HCT116 (cell line): ENCODE measurements at regions not wholly inside any gene's neighbourhood (a gene's known extent, or its start where the extent isn't known, plus 50 kb on each side); places are given as distances from the start of the nearest gene placed in this dataset.

ENCODE experiments used
- ATAC-seq: fragments of 200-7000 bp; cut with Tn5 transposase; 2 replicates; pipeline ENCODE4 v1.9.1; 2020; ENCODE audit warnings: mild to moderate bottlenecking, moderate library complexity
- BruUV-seq: library from RNA; stranded (reverse); fragments of 400-500 nt; replicated peaks from 2 replicates; lab custom pipeline; 2021; lab: Mats Ljungman, UMichigan
- CTCF ChIA-PET: fragments of 300-600 bp; sonication (Branson Sonifier 250); formaldehyde crosslinking; loops from one replicate; lab custom pipeline; 2021; ENCODE audit warnings: antibody characterized with exemption; lab: Charles Lee
- POLR2A ChIA-PET: fragments of 300-600, 350-600 bp; sonication (Branson Sonifier 250); formaldehyde crosslinking; loops from one replicate; lab custom pipeline; 2021; ENCODE audit warnings: antibody characterized with exemption; lab: Charles Lee
- RAD21 ChIA-PET, 2 experiments: fragments of 300-600 bp; sonication (Branson Sonifier 250); formaldehyde crosslinking; loops; one replicate each; lab custom pipeline; 2023; ENCODE audit warnings: low total read pairs in 2 of 2; ENCODE audit not compliant: uncharacterized antibody in 2 of 2, unreplicated experiment in 2 of 2, low non-redundant PET in 1 of 2; lab: Charles Lee
- DNase-seq: peaks from one replicate; pipeline ENCODE4 v3.0.0-alpha.2; 2010; ENCODE audit warnings: low read depth, low spot score
- H2AFZ ChIP-seq: fragments of 200-600 bp; shearing (Covaris generic), sonication (generic); 2 replicates; pipeline ENCODE4 v1.6.1; 2017; ENCODE audit warnings: low read depth, mixed run types, mixed read lengths, antibody characterized with exemption, low read length; ENCODE audit not compliant: poor library complexity, severe bottlenecking
- H3K27ac ChIP-seq: 2 replicates; pipeline ENCODE4 v1.5.1; 2012; ENCODE audit warnings: low read depth, low read length
- H3K27me3 ChIP-seq: fragments of 200-600 bp; sonication (generic); 2 replicates; pipeline ENCODE4 v1.6.1; 2016; ENCODE audit warnings: mixed run types, low read length, mixed read lengths; ENCODE audit not compliant: insufficient read depth
- H3K36me3 ChIP-seq, 2 experiments: fragments of 200-500 bp in 1 of 2; fragments of 200-600 bp in 1 of 2; sonication (Bioruptor generic) in 1 of 2; sonication (generic) in 1 of 2; 2 replicates each; pipeline versions ENCODE4 v1.5.1 to v1.6.1; 2014 to 2016; ENCODE audit warnings: low read length in 2 of 2, inconsistent platforms in 1 of 2, mixed read lengths in 1 of 2, mixed run types in 1 of 2; ENCODE audit not compliant: insufficient read depth in 2 of 2, control insufficient read depth in 1 of 2
- H3K4me1 ChIP-seq, 2 experiments: fragments of 200-600 bp in 1 of 2; sonication (generic) in 1 of 2; 2 replicates each; pipeline versions ENCODE4 v1.5.1 to v1.6.1; 2012 to 2017; ENCODE audit warnings: low read length in 2 of 2, inconsistent platforms in 1 of 2, mild to moderate bottlenecking in 1 of 2, mixed read lengths in 1 of 2, mixed run types in 1 of 2, moderate library complexity in 1 of 2; ENCODE audit not compliant: insufficient read depth in 2 of 2, control insufficient read depth in 1 of 2
- H3K4me2 ChIP-seq: fragments of 200-600 bp; sonication (generic); 2 replicates; pipeline ENCODE4 v1.6.1; 2017; ENCODE audit warnings: mixed run types, low read length, mixed read lengths
- H3K4me3 ChIP-seq, 2 experiments: fragments of 200-600 bp in 1 of 2; sonication (generic) in 1 of 2; replicated peaks in 1 of 2; 2 replicates each; pipeline ENCODE4 v1.5.1; 2011 to 2016; ENCODE audit warnings: low read length in 2 of 2, control low read depth in 1 of 2, low read depth in 1 of 2, mild to moderate bottlenecking in 1 of 2, mixed read lengths in 1 of 2, mixed run types in 1 of 2
- H3K79me2 ChIP-seq: fragments of 200-600 bp; sonication (generic); 2 replicates; pipeline ENCODE4 v1.6.1; 2017; ENCODE audit warnings: mild to moderate bottlenecking, mixed run types, low read length, moderate library complexity, mixed read lengths; ENCODE audit not compliant: insufficient read depth
- H3K9ac ChIP-seq: fragments of 200-600 bp; sonication (generic); 2 replicates; pipeline ENCODE4 v1.6.1; 2016; ENCODE audit warnings: low read length, mixed read lengths
- H3K9me2 ChIP-seq: fragments of 200-600 bp; sonication (generic), shearing (Covaris generic); 2 replicates; pipeline ENCODE4 v1.6.1; 2017; ENCODE audit warnings: mixed run types, mild to moderate bottlenecking, moderate library complexity; ENCODE audit not compliant: insufficient read depth
- H3K9me3 ChIP-seq, 2 experiments: fragments of 200-500 bp in 1 of 2; fragments of 200-600 bp in 1 of 2; sonication (Bioruptor generic) in 1 of 2; sonication (generic) in 1 of 2; 2 replicates each; pipeline ENCODE4 v1.6.1; 2014 to 2017; ENCODE audit warnings: low read length in 2 of 2, mixed read lengths in 2 of 2, inconsistent platforms in 1 of 2, low read depth in 1 of 2, mild to moderate bottlenecking in 1 of 2, mixed run types in 1 of 2, moderate library complexity in 1 of 2; ENCODE audit not compliant: control insufficient read depth in 1 of 2, insufficient read depth in 1 of 2
- H4K20me1 ChIP-seq: fragments of 200-600 bp; sonication (generic), shearing (Covaris generic); 2 replicates; pipeline ENCODE4 v1.6.1; 2017; ENCODE audit warnings: mixed run types, mild to moderate bottlenecking, moderate library complexity; ENCODE audit not compliant: insufficient read depth
- CBX3 ChIP-seq: IDR thresholded peaks from 2 replicates; pipeline ENCODE4 v1.6.1; 2012; ENCODE audit warnings: low read depth
- EGR1 ChIP-seq: IDR thresholded peaks from 2 replicates; pipeline ENCODE4 v1.6.1; 2012; ENCODE audit warnings: low read depth
- EZH2 ChIP-seq: fragments of 200-600 bp; sonication (generic); IDR thresholded peaks from 2 replicates; pipeline ENCODE4 v1.6.1; 2017; ENCODE audit warnings: antibody characterized with exemption, mixed run types
- FOSL1 ChIP-seq: IDR thresholded peaks from 2 replicates; pipeline ENCODE4 v1.6.1; 2012; ENCODE audit warnings: low read depth
- POLR2A ChIP-seq: IDR thresholded peaks from 2 replicates; pipeline ENCODE4 v1.7.0; 2011; ENCODE audit warnings: borderline replicate concordance; ENCODE audit not compliant: insufficient read depth, insufficient read length; ENCODE audit errors: extremely low read depth
- POLR2AphosphoS5 ChIP-seq: IDR thresholded peaks from 2 replicates; pipeline ENCODE4 v1.6.1; 2011; ENCODE audit warnings: mild to moderate bottlenecking, low read depth, low read length, moderate library complexity
- RAD21 ChIP-seq: IDR thresholded peaks from 2 replicates; pipeline ENCODE4 v1.6.1; 2012; ENCODE audit warnings: low read depth, mild to moderate bottlenecking
- SIN3A ChIP-seq: IDR thresholded peaks from 2 replicates; pipeline ENCODE4 v1.6.1; 2012; ENCODE audit warnings: low read depth
- SP1 ChIP-seq: IDR thresholded peaks from 2 replicates; pipeline ENCODE4 v1.6.1; 2012; ENCODE audit warnings: low read depth
- SRF ChIP-seq: IDR thresholded peaks from 2 replicates; pipeline ENCODE4 v1.6.1; 2012; ENCODE audit warnings: low read depth
- ZFX ChIP-seq: fragments of 450-650 bp; IDR thresholded peaks from 2 replicates; pipeline ENCODE4 v1.6.1; 2017
- intact Hi-C: fragments of 100-400 bp; cut with micrococcal nuclease; formaldehyde crosslinking; loops from 2 replicates; pipeline ENCODE4 v1.10.0; 2022
- TF ChIP-seq, protein P1 (sequence below): IDR thresholded peaks from 2 replicates; pipeline ENCODE4 v1.6.1; 2012
- TF ChIP-seq, protein P2 (sequence below): IDR thresholded peaks from 2 replicates; pipeline ENCODE4 v1.6.1; 2011; ENCODE audit warnings: mild to moderate bottlenecking, low read length, moderate library complexity; ENCODE audit not compliant: insufficient replicate concordance; ENCODE audit errors: extremely low read depth
- TF ChIP-seq, protein P3 (sequence below): IDR thresholded peaks from 2 replicates; pipeline ENCODE4 v1.6.1; 2012; ENCODE audit warnings: low read depth

DNA sequence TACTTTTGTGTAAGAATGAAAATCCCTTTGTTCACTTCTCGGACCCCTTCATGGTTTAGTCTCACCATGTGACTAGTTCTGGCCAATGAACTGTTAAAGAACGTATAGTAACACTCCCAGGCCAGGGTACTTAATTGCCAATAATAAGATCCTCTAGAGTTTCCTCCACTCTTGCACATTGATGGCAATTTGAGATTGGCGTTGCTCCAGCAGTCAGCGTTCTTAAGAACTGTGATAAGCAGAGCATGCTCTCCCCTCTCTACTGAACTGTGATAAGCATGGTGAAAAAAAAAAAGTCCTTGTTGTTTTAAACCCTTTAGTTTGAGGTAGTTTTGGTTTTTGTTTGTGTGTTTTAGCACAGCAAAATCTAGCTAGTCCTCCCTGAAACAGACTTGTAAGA is 854.5 kb downstream of the SLC6A15 start:
- ChIA-PET RAD21 (no interaction called here), CTCF (no interaction called here), POLR2A (no interaction called here)
- Histone ChIP-seq H3K4me2 (no peak overlapping the region), H4K20me1 (no peaks in the 10 kb centered on the region), H3K27ac (no peak overlapping the region), H3K27me3 (no peaks in the 10 kb centered on the region), H3K9me3 (no peaks in the 10 kb centered on the region), H2AFZ (no peak overlapping the region), H3K4me1 (no peaks in the 10 kb centered on the region), H3K9me2 (no peaks in the 10 kb centered on the region), H3K36me3 (no peaks in the 10 kb centered on the region), H3K4me3 (no peak overlapping the region), H3K79me2 (no peaks in the 10 kb centered on the region), H3K9ac (no peak overlapping the region)
- ATAC-seq (no peak), DNase-seq (no peak)
- BruUV-seq = no TSS peak
- intact Hi-C loops = no loop called here
- TF ChIP-seq, protein P1, sequence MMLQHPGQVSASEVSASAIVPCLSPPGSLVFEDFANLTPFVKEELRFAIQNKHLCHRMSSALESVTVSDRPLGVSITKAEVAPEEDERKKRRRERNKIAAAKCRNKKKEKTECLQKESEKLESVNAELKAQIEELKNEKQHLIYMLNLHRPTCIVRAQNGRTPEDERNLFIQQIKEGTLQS = no peak
- TF ChIP-seq ZFX (no peak), EZH2 (no peak)
- TF ChIP-seq, protein P2, sequence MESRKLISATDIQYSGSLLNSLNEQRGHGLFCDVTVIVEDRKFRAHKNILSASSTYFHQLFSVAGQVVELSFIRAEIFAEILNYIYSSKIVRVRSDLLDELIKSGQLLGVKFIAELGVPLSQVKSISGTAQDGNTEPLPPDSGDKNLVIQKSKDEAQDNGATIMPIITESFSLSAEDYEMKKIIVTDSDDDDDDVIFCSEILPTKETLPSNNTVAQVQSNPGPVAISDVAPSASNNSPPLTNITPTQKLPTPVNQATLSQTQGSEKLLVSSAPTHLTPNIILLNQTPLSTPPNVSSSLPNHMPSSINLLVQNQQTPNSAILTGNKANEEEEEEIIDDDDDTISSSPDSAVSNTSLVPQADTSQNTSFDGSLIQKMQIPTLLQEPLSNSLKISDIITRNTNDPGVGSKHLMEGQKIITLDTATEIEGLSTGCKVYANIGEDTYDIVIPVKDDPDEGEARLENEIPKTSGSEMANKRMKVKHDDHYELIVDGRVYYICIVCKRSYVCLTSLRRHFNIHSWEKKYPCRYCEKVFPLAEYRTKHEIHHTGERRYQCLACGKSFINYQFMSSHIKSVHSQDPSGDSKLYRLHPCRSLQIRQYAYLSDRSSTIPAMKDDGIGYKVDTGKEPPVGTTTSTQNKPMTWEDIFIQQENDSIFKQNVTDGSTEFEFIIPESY = no peak

DNA sequence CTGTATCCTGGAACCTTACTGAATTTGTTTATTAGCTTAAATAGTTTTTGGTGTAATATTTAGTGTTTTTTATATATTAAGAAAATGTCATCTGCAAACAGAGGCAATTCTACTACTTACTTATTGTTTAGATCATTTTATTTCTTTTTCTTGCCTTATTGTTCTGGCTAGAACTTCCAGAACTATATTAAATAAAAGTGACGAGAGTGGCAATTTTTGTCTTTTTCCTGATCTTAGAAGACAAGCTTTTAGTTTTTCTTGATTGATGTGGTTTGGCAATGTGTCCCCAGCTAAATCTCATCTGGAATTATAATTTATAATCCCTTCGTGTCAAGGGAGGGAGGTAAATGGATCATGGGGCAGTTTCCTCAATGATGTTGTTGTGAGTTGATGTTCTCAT is 857.8 kb downstream of the SLC6A15 start:
- H3K9ac ChIP-seq = no peak overlapping the region
- ATAC-seq (no peak), DNase-seq (no peak)
- POLR2A ChIA-PET = no interaction called here
- no peak overlapping the region for H3K4me2 ChIP-seq
- intact Hi-C loops = no loop called here
- RAD21 ChIA-PET = no interaction called here
- H3K79me2 ChIP-seq = no peaks in the 10 kb centered on the region
- no peaks in the 10 kb centered on the region for H4K20me1 ChIP-seq
- BruUV-seq = no TSS peak
- CTCF ChIA-PET = no interaction called here
- no peaks in the 10 kb centered on the region for H3K36me3 ChIP-seq
- H3K27me3 ChIP-seq = no peaks in the 10 kb centered on the region
- H3K9me3 ChIP-seq = no peaks in the 10 kb centered on the region
- no peak overlapping the region for H3K27ac ChIP-seq
- no peak overlapping the region for H3K4me3 ChIP-seq
- no peaks in the 10 kb centered on the region for H3K4me1 ChIP-seq
- H3K9me2 ChIP-seq = no peaks in the 10 kb centered on the region
- H2AFZ ChIP-seq = no peak overlapping the region
- TF ChIP-seq CBX3 = no peak
- TF ChIP-seq, protein P3, sequence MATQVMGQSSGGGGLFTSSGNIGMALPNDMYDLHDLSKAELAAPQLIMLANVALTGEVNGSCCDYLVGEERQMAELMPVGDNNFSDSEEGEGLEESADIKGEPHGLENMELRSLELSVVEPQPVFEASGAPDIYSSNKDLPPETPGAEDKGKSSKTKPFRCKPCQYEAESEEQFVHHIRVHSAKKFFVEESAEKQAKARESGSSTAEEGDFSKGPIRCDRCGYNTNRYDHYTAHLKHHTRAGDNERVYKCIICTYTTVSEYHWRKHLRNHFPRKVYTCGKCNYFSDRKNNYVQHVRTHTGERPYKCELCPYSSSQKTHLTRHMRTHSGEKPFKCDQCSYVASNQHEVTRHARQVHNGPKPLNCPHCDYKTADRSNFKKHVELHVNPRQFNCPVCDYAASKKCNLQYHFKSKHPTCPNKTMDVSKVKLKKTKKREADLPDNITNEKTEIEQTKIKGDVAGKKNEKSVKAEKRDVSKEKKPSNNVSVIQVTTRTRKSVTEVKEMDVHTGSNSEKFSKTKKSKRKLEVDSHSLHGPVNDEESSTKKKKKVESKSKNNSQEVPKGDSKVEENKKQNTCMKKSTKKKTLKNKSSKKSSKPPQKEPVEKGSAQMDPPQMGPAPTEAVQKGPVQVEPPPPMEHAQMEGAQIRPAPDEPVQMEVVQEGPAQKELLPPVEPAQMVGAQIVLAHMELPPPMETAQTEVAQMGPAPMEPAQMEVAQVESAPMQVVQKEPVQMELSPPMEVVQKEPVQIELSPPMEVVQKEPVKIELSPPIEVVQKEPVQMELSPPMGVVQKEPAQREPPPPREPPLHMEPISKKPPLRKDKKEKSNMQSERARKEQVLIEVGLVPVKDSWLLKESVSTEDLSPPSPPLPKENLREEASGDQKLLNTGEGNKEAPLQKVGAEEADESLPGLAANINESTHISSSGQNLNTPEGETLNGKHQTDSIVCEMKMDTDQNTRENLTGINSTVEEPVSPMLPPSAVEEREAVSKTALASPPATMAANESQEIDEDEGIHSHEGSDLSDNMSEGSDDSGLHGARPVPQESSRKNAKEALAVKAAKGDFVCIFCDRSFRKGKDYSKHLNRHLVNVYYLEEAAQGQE = no peak
- no peak for TF ChIP-seq FOSL1
- TF ChIP-seq POLR2A = no peak
- no peak for TF ChIP-seq ZFX
- TF ChIP-seq, protein P2 = no peak
- no peak for TF ChIP-seq SIN3A
- no peak for TF ChIP-seq RAD21
- TF ChIP-seq POLR2AphosphoS5 = no peak
- TF ChIP-seq EGR1 = no peak
- TF ChIP-seq, protein P1 = no peak
- TF ChIP-seq SRF = no peak
- TF ChIP-seq SP1 = no peak
